ENCODE measurements at regions not wholly inside any gene's neighbourhood (a gene's known extent, or its start where the extent isn't known, plus 50 kb on each side); places are given as distances from the start of the nearest gene placed in this dataset.

DNA sequence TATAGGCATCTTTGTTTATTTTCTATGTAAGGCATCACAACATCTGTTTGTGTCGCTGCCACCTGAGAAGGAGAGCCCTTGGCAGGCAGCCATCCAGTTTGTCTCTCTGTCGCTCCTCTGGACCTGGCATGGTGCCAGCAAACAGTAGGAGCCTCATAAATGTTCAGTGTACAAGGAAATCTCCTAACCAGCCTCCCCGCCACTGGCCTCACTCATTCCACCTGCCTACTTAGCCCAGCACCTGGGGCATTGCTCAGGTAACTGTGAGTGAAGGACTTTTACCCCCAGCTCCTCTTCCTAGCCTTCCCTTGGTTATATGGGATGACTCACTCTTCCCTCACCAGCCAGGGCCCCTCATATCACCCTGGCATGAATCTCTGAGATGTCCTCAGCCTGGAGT lies 61.7 kb upstream of the NPTX2 start:
- TF ChIP-seq, protein P1, sequence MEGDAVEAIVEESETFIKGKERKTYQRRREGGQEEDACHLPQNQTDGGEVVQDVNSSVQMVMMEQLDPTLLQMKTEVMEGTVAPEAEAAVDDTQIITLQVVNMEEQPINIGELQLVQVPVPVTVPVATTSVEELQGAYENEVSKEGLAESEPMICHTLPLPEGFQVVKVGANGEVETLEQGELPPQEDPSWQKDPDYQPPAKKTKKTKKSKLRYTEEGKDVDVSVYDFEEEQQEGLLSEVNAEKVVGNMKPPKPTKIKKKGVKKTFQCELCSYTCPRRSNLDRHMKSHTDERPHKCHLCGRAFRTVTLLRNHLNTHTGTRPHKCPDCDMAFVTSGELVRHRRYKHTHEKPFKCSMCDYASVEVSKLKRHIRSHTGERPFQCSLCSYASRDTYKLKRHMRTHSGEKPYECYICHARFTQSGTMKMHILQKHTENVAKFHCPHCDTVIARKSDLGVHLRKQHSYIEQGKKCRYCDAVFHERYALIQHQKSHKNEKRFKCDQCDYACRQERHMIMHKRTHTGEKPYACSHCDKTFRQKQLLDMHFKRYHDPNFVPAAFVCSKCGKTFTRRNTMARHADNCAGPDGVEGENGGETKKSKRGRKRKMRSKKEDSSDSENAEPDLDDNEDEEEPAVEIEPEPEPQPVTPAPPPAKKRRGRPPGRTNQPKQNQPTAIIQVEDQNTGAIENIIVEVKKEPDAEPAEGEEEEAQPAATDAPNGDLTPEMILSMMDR (IDR thresholded peaks at IDR 0.05): no peak
- no peak for TF ChIP-seq ZFX (IDR thresholded peaks at IDR 0.05; ENCODE audit: borderline replicate concordance)
- H3K27ac ChIP-seq: no peak overlapping the region

DNA sequence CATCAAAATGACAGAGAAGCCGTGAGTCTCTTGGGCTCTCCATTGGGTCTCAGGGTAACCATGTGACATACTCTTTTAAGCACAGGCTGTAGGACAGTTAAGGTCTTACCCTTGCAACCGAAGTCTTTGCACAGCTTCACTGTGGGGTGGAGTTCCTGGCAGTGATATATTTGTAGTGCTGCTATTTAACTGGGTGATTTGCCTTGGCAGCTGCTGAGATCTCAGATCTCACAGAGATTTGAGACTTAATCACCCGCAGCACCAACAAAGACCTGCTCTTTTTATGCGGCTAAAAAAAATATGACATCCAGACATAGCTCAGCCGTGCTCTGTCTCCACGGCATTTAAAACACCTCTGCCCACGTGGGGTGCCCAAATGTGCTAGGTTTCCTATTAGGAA lies 63.4 kb upstream of the NPTX2 start:
- no peak for TF ChIP-seq ZFX (IDR thresholded peaks at IDR 0.05; ENCODE audit: borderline replicate concordance)
- TF ChIP-seq, protein P1 (IDR thresholded peaks at IDR 0.05): no peak
- H3K27ac ChIP-seq: no peak overlapping the region

DNA sequence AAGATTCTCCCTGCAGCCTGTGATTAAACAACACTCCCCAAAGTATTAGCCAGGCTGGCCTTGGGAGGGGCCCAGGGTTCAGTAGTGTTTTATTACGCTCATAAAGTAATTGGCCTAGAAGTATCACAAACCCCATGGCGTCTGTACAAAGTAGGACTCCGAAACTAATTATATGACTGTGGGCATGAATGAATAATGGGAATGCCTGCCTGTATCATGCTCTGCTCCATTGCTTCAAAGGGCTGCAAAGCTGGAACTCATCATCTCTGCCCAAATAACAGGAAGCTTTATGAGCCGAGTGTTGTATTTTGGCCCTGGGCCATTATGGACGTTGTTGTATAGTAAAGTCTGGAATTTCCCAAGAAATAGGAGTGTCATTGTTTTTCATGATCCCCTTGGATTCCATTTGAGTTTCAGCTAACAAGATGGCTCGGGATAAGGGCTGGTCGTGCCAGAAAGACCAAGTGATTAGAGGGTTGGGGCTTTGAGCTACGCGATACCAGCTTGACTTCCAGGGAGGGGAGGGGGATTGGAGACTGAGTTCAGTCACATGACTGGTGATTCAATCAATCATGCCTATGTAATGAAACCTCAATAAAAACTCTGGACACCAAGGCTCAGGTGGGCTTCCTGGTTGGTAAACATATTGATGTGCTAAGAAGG lies 65.3 kb upstream of the NPTX2 start:
- TF ChIP-seq, protein P1 (IDR thresholded peaks at IDR 0.05): no peak
- TF ChIP-seq ZFX (IDR thresholded peaks at IDR 0.05; ENCODE audit: borderline replicate concordance): no peak
- no peak overlapping the region for H3K27ac ChIP-seq

DNA sequence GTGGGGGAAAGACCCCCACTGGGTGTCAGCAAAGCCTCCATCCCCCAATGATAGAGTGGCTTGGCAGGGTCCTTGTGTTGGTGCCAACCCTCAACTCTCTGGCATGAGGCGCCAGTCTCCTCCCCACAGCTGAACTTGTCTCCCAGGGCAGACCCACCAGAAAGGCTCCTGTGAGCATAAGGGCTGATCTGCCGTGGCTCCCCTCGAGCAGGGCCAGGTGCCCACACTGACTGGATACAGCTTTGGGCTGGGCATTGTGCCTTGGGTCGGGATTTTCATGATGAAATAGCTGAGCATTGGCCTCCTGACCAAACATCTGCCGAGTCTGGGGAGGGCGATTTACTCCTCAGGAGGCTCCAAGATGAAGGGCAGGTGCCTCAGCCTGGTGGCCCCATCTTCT lies 68.1 kb upstream of the NPTX2 start:
- TF ChIP-seq ZFX (IDR thresholded peaks at IDR 0.05; ENCODE audit: borderline replicate concordance): no peak
- TF ChIP-seq, protein P1 (IDR thresholded peaks at IDR 0.05): no peak
- H3K27ac ChIP-seq: no peak overlapping the region

DNA sequence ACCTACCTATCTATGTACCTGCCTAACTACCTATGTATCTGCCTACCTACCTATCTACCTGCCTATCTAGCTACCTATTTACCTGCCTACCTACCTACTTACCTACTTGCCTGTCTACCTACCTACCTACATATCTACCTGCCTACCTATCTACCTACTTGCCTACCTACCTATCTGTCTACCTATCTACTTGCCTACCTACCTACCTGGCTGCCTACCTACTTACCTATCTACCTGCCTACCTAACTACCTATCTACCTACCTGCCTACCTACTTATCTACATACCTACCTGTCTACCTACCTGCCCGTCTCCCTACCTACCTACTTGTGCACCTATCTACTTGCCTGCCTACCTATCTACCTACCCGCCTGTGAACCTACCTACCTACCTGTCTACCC lies 68.7 kb upstream of the NPTX2 start:
- no peak overlapping the region for H3K27ac ChIP-seq
- TF ChIP-seq, protein P1 (IDR thresholded peaks at IDR 0.05): no peak
- no peak for TF ChIP-seq ZFX (IDR thresholded peaks at IDR 0.05; ENCODE audit: borderline replicate concordance)

DNA sequence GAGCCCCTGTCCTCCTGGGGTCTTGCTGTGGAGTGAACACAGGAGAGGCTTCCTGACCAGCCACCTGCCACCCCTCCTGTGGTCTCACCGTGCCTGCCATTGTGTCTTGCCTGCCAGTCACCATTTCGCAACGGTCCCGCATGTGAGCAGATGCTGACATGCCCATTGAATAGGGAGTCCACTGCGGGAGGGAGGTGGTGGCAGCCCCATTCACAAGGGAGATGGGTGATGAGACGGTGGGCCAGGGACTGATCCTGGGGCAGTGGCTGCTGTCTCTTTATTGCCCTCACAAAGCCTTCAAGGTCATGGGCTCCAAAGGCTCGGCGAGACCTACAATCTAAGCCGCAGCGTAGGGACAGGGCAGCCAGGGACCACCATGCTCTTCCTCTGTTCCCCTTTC lies 76.0 kb upstream of the NPTX2 start:
- H3K27ac ChIP-seq: no peak overlapping the region
- no peak for TF ChIP-seq ZFX (IDR thresholded peaks at IDR 0.05; ENCODE audit: borderline replicate concordance)
- TF ChIP-seq, protein P1 (IDR thresholded peaks at IDR 0.05): no peak

DNA sequence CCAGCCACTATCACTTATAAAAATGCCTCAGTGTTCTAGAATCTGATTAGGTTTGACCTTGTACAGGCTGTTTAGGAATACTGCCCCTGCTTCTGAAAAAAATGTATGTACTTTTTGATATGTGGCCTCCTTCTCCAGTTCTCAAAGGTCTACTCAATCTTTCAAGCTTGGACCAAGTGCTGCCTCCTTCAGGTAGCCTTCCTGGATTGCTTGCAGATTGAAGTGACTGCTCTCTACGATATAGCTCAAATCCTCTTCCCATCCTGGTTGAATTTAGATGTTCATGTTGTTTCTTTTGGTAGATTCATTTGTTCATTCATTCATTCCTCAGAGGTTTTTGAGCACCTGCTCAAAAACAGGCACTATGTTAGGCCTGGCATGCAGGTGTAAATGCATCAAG lies 77.2 kb upstream of the NPTX2 start:
- H3K27ac ChIP-seq: no peak overlapping the region
- TF ChIP-seq, protein P1 (IDR thresholded peaks at IDR 0.05): no peak
- no peak for TF ChIP-seq ZFX (IDR thresholded peaks at IDR 0.05; ENCODE audit: borderline replicate concordance)

Measured in 22Rv1 (cell line).